Liver (tissue), 3 donors: ENCODE measurements at regions not wholly inside any gene's neighbourhood (a gene's known extent, or its start where the extent isn't known, plus 50 kb on each side); places are given as distances from the start of the nearest gene placed in this dataset.

Experiments
- ATF3 ChIP-seq: IDR thresholded peaks from 2 replicates; pipeline ENCODE4 v1.6.1; 2016; ENCODE audit warnings: antibody characterized with exemption
- CTCF ChIP-seq: fragments of 150-350 bp; IDR thresholded peaks from 2 replicates; pipeline ENCODE4 v1.5.1; 2017; ENCODE audit warnings: improper control_type of control experiment, low read depth, low read length; ENCODE audit not compliant: missing input control
- HNF4G ChIP-seq: IDR thresholded peaks from 2 replicates; pipeline ENCODE4 v1.6.1; 2016; ENCODE audit warnings: antibody characterized with exemption
- RAD21 ChIP-seq, 2 donors: IDR thresholded peaks; 2 replicates each; pipeline ENCODE4 v1.6.1; 2016; ENCODE audit warnings: antibody characterized with exemption in 2 of 2, mild to moderate bottlenecking in 2 of 2
- REST ChIP-seq: IDR thresholded peaks from 2 replicates; pipeline ENCODE4 v1.6.1; 2016; ENCODE audit warnings: antibody characterized with exemption, mild to moderate bottlenecking
- SP1 ChIP-seq: IDR thresholded peaks from 2 replicates; pipeline ENCODE4 v1.6.1; 2018; ENCODE audit warnings: antibody characterized with exemption, mild to moderate bottlenecking
- donor health status: healthy.
- donor health status: healthy.

GRCh38 chr2:193428336-193428818, 1233.6 kb upstream of the TMEFF2 start:
- TF ChIP-seq CTCF (no peak), HNF4G (peak; percentile 83), SP1 (peak; percentile 98), REST (peak; percentile 61), ATF3 (peak; percentile 51), RAD21 (IDR thresholded peaks at IDR 0.05) (peak; percentile 66 to 70)
